Activated CD4-positive, alpha-beta T cell treated with anti-CD3 and anti-CD28 coated beads, Interleukin-2, amount 50 U/mL, for 24 hours (primary cell): ENCODE measurements at regions not wholly inside any gene's neighbourhood (a gene's known extent, or its start where the extent isn't known, plus 50 kb on each side); places are given as distances from the start of the nearest gene placed in this dataset.

ENCODE experiments used
- DNase-seq, 2 donors: peaks; one replicate each; pipeline ENCODE4 v3.0.0-alpha.2; 2020; ENCODE audit warnings: low read depth in 1 of 2, low spot score in 1 of 2

- DNase-seq = no peak
Observed at GRCh38 chr14:101043891-101044290, 140.4 kb upstream of the RTL1 start.

DNA sequence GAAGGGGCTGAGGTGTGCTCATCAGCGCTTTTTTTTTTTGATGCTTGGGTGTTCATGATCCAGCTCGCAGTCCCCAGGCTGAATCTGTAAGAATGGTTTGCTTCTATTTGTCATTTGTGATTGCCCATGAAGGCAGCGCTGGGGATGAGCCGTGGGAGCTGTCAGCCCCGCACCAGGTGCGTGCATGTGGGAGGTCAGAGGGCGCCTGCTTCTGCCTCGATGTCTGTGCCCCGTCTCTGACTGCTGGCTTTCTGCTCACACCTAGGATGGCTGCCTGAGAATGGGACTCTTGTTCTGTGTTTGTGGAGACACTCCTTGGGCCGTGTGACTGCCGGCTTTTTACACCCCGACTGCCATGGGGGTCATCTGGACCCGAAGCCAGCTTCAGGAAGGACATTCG is 141.2 kb upstream of the RTL1 start:
- DNase-seq = no peak

- DNase-seq = no peak
Observed at GRCh38 chr14:101045511-101045910, 142.0 kb upstream of the RTL1 start.

GRCh38 chr14:101046071-101046470 is 142.5 kb upstream of the RTL1 start:
- DNase-seq = no peak

DNA sequence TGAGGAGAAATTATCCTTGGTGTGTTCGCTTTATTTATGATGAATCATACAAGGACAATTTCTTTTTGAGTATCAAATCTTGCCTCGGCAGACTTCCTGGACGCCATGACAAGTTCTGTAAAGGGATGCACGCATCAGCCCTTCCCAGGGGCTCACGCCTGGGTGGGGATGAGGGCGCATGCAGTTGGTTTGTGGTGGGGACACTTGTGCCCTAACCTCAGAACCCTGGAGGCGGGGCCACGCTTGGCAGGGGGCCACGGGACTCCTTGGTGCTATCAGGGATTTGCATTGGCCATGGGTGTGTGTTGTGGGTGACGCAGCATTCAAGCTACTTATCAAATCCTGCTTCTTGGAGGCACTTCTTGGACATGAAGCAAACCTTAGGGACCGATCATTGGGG is 143.8 kb upstream of the RTL1 start:
- DNase-seq = no peak

DNA sequence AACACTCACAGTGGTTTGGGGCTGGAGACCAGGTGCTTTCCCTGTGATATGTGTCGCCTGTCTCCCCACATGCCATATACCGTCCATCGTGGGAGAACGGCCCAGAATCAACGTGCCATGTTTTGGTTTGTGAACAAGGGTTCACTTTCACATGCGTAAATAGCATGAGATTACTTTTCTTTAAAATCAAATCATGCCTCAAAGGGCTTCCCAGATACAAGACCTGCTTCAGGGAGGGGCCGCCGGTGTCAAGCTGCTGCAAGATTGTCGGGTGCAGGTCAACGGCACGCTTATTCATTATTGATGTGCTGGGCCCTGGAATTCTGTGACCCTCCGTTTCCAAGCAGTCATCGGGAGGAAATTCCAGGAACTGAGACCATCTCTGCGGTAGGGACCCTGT is 145.2 kb upstream of the RTL1 start:
- DNase-seq = no peak

- no peak for DNase-seq
Observed at GRCh38 chr14:101049511-101049910, 146.0 kb upstream of the RTL1 start.

DNA sequence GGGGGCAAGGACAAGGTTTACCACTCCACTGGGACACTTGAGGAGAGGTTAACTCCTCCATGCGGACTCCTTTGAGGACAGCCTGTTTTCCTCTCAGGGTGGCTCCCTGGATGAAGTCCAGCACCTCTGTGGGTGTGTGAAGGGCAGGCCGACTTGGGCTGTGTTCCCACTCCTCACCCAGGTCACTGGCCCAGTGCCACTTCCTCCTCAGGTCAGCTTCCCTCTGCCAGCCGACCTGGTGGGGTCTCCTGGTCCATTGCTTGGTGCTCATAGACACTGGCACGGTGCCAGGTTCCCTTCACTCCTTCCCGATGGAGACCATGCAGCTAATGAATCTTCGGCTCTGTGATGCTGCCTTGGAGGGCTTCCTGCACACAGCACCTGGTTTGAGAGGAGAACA is 146.4 kb upstream of the RTL1 start:
- no peak for DNase-seq

GRCh38 chr14:101050901-101051490 is 147.5 kb upstream of the RTL1 start:
- no peak for DNase-seq

GRCh38 chr14:101054671-101055070 is 151.1 kb upstream of the RTL1 start:
- DNase-seq = no peak

DNA sequence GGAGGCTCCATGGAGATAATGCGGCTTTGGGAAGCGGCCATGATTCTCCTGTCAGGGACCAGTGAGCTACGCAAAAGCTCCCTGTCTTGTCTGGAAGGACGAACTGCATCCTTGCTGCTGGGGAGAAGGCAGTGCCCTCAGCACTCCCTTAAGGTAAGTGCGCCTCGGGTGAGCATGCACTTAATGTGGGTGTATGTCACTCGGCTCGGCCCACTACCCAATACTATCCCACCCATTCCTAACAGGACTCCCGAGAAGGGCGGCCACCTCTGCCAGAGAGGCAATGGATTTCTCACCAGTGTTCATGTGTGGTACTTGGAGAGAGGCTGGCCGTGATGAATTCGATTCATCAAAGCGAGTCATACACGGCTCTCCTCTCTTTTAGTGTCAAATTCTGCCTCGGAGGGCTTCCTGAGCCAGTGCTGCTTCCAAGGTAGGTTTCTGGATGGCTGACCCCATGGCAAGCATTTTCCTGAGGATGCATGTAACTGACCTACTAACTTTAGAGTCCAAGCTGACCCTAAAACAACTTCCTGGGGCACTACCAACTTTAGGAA is 151.7 kb upstream of the RTL1 start:
- no peak for DNase-seq

DNA sequence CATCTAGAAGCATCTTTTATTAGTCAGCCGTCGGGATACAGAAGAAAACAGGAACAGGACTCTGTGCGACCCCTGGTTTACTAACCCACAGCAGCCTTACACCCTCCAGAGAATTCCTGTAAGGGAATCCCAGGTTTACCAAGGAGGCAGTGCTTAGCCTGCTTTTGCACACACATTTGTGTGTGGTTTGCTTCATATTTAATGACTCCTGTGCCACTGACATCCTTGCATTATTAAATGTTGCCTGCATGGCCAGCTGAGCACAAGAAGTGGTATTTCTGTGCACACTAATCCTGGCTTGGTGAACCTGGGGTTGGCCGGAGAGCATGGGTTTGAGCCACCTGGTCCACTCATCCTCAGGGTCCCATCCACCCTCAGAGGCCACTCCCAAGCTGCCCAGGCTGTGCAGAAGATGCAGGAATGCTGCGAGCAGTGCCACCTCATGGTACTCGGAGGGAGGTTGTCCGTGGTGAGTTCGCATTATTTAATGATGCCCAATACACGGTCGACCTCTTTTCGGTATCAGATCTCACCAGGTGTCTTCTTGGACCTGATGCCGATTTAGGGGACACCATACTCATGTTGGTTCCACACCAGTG is 152.4 kb upstream of the RTL1 start:
- DNase-seq = no peak

- no peak for DNase-seq
Observed at GRCh38 chr14:101056446-101056845, 152.9 kb upstream of the RTL1 start.

GRCh38 chr14:101057394-101057793 is 153.9 kb upstream of the RTL1 start:
- no peak for DNase-seq

DNA sequence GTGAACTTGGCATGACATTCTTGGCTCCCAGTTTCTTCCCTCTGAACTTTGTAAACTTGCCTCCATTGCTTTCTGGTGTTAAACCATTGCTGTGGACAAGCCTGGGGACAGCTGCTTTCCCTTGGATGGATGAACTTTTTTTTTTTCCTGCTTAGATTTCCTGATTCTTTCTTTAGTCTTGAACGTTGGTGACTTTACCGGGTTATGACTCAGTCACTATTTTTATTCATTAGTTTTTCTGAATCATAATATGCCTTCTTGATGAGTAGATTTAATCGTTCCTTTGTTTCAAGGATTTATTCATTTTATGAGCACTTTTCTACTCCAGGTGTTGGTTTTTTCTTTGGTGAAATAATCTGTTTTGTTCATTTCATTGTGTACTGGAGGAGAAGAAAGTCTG is 155.0 kb upstream of the RTL1 start:
- no peak for DNase-seq

- no peak for DNase-seq
Observed at GRCh38 chr14:101060171-101060601, 156.7 kb upstream of the RTL1 start.

- DNase-seq = no peak
Observed at GRCh38 chr14:101061411-101062064, 158.0 kb upstream of the RTL1 start.

DNA sequence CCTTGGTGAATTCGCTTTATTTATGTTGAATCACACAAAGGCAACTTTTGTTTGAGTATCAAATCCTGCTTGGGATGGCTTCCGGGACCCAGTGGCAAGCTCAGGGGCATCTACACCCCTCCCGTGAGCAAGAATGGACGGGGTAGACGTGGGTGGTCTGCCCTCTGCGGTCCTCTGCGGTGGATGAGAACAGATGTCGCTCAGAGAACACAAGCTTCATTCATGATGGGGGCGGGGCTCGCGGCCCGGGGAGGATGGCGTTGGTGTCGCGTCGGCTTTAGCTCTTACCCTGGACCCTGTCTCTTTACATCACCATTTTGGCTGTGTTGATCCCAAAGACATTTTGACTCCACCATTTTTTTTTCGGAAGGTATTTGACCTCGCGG is 158.5 kb upstream of the RTL1 start:
- no peak for DNase-seq

DNA sequence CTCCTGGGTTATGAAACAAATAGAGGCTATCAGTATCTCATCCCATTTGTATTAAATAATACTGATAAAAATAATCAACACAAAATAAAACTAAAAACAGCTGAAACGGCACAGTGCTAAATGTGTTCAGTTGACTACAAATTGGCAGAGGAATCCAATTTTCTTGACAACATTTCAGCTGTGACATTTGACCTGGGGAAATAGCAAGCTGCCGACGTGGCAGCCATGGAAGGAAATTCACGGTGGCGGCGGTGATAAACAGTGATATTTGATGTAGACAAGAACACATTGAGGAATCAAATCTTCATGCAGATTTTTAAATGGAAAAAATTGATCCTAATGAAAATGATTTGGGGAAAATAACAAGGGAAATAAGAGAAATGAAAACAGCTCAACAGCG is 159.1 kb upstream of the RTL1 start:
- DNase-seq = no peak

DNA sequence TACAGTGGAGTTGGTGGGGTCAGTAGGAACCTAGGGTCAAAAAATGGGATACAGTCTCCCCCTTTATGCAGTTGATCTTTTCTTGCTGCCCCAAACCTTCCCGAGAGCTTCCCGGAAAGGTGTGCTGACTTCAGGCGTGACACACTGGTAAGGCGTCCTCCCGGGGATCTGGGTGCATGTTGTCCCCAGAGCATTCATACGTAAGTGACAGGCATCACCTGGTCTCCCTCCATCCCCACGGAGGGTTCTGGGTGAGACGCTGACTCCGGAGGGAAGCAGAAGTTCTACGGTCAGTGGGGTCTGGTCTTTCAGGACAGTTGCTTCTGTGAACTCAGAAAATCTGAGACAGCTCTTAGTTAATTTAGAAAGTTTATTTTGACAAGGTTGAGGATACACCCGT is 159.6 kb upstream of the RTL1 start:
- no peak for DNase-seq

DNA sequence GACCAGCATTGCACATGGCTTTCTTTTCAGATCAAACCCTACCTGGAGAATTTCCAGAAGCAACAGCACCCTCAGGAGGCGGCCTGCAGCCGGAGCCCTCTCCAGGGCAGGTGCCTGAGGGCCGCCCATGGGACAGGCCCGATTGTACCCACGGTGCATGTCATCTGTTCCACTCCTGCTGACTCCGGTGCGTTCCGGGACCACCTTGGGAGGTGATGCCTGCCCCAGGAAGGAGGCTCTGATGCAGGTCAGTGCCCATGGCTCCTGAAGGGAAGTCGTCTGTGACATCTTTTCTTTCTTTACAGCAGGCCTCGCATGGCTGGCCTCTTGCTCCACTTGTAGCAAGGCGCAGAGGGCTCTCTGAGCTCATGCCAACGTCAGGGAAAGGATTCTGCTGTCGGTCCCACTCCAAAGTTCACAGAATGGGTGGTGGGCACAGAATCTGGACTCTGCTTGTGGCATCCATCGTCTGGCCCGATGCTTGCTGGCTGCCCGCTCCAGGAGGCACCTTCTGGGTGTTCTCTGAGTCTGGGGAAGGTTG is 160.7 kb upstream of the RTL1 start:
- no peak for DNase-seq

DNA sequence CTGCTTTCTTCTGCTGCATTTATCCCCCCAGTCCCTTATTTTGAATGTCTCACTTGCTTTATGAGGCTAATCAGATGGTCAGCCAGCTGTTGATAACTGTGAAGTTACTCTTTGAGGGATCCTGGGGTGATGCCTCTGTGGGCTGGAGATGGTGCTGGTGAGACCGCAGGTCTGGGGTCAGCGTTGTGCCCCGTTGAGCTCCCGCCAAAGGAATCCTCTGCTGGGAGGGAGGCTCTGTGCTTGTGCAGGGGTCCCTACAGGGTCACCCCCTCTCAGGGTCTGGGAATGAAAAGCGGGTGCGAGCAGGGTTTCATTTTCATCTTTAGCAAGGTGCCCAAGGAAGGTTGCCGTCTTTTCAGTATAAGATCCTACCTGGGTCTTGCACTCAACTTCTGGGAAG is 161.2 kb upstream of the RTL1 start:
- no peak for DNase-seq
